ENCODE measurements at regions not wholly inside any gene's neighbourhood (a gene's known extent, or its start where the extent isn't known, plus 50 kb on each side); places are given as distances from the start of the nearest gene placed in this dataset.

GRCh38 chr5:174173766-174174165 is 128.3 kb downstream of the NSG2 start:
- TF ChIP-seq POLR2A (IDR thresholded peaks at IDR 0.05) (no peak), CTCF (IDR thresholded peaks at IDR 0.05) (no peak), POLR2AphosphoS5 (IDR thresholded peaks at IDR 0.05; ENCODE audit: insufficient read depth in 1 of 2, low read depth in 1 of 2) (no peak)
